Keratinocyte (primary cell): ENCODE measurements at regions not wholly inside any gene's neighbourhood (a gene's known extent, or its start where the extent isn't known, plus 50 kb on each side); places are given as distances from the start of the nearest gene placed in this dataset.

Experiments
- DNase-seq: peaks from one replicate; pipeline ENCODE4 v3.0.0-alpha.2; 2011; ENCODE audit warnings: low read depth, missing footprints, low spot score
- FAIRE-seq: peaks from 2 replicates; lab custom pipeline; 2011; peaks lifted over from hg19 to GRCh38; lab: Jason Lieb, UNC
- H2AFZ ChIP-seq: 2 replicates; pipeline ENCODE4 v1.6.0; 2012; ENCODE audit warnings: low read length, control low read depth, inconsistent platforms; ENCODE audit not compliant: control insufficient read depth
- H3K27ac ChIP-seq: 2 replicates; pipeline ENCODE4 v1.5.1; 2011; ENCODE audit warnings: low read length; ENCODE audit not compliant: control insufficient read depth, insufficient read depth
- H3K27me3 ChIP-seq: 3 replicates; pipeline ENCODE4 v1.6.0; 2011; ENCODE audit warnings: low read length; ENCODE audit not compliant: control insufficient read depth, insufficient read depth; ENCODE audit errors: extremely low read depth
- H3K36me3 ChIP-seq, 2 experiments: 2 replicates in 1 of 2; 3 replicates in 1 of 2; pipeline ENCODE4 v1.5.1; 2011; ENCODE audit warnings: low read length in 2 of 2, mild to moderate bottlenecking in 1 of 2; ENCODE audit not compliant: control insufficient read depth in 2 of 2, insufficient read depth in 2 of 2; ENCODE audit errors: extremely low read depth in 1 of 2
- H3K4me1 ChIP-seq: 3 replicates; pipeline ENCODE4 v1.5.1; 2011; ENCODE audit warnings: low read length; ENCODE audit not compliant: control insufficient read depth, insufficient read depth; ENCODE audit errors: extremely low read depth
- H3K4me2 ChIP-seq: 3 replicates; pipeline ENCODE4 v1.6.0; 2011; ENCODE audit warnings: low read depth, low read length; ENCODE audit not compliant: control insufficient read depth, insufficient read depth; ENCODE audit errors: extremely low read depth
- H3K4me3 ChIP-seq, 3 experiments: fragments of 200-600 bp in 1 of 3; sonication (generic) in 1 of 3; 2 replicates in 2 of 3; 3 replicates in 1 of 3; pipeline ENCODE4 v1.5.1; 2011 to 2016; ENCODE audit warnings: low read length in 3 of 3, mild to moderate bottlenecking in 3 of 3, control low read depth in 2 of 3, inconsistent platforms in 1 of 3, low read depth in 1 of 3, mixed read lengths in 1 of 3, mixed run types in 1 of 3, moderate library complexity in 1 of 3; ENCODE audit not compliant: control insufficient read depth in 2 of 3, insufficient read depth in 2 of 3; ENCODE audit errors: extremely low read depth in 1 of 3
- H3K79me2 ChIP-seq: 2 replicates; pipeline ENCODE4 v1.6.0; 2012; ENCODE audit warnings: low read length; ENCODE audit not compliant: control insufficient read depth, insufficient read depth
- H3K9ac ChIP-seq: 3 replicates; pipeline ENCODE4 v1.6.0; 2011; ENCODE audit warnings: low read length; ENCODE audit not compliant: control insufficient read depth, insufficient read depth; ENCODE audit errors: extremely low read depth
- H3K9me1 ChIP-seq: 3 replicates; pipeline ENCODE4 v1.6.0; 2011; ENCODE audit warnings: low read length; ENCODE audit not compliant: control insufficient read depth, insufficient read depth; ENCODE audit errors: extremely low read depth
- H3K9me3 ChIP-seq: 2 replicates; pipeline ENCODE4 v1.5.1; 2012; ENCODE audit warnings: low read depth, low read length; ENCODE audit not compliant: control insufficient read depth
- H4K20me1 ChIP-seq: 3 replicates; pipeline ENCODE4 v1.6.0; 2011; ENCODE audit warnings: low read length; ENCODE audit not compliant: control insufficient read depth, insufficient read depth; ENCODE audit errors: extremely low read depth
- EZH2 ChIP-seq: IDR thresholded peaks from one replicate; pipeline ENCODE4 v1.6.1; 2012; ENCODE audit warnings: inconsistent platforms, mild to moderate bottlenecking, low read length, moderate library complexity
- dilution Hi-C: fragments of 300-500 bp; cut with MboI; formaldehyde crosslinking; loops from one replicate; pipeline ENCODE4 v1.7.0; 2020; ENCODE audit warnings: low sequenced_read_pairs; ENCODE audit not compliant: extremely low pct_ligation_motif_present
- TF ChIP-seq, protein P1 (sequence below), 3 experiments: IDR thresholded peaks in 1 of 3; conservative IDR thresholded peaks in 1 of 3; optimal IDR thresholded peaks in 1 of 3; 2 replicates in 2 of 3; 3 replicates in 1 of 3; pipeline versions ENCODE3 to v1.5.1; 2011; ENCODE audit warnings: low read length in 3 of 3, mild to moderate bottlenecking in 3 of 3, moderate library complexity in 2 of 3, control low read depth in 1 of 3, inconsistent platforms in 1 of 3; ENCODE audit not compliant: insufficient read depth in 2 of 3; ENCODE audit errors: extremely low read depth in 1 of 3

DNA sequence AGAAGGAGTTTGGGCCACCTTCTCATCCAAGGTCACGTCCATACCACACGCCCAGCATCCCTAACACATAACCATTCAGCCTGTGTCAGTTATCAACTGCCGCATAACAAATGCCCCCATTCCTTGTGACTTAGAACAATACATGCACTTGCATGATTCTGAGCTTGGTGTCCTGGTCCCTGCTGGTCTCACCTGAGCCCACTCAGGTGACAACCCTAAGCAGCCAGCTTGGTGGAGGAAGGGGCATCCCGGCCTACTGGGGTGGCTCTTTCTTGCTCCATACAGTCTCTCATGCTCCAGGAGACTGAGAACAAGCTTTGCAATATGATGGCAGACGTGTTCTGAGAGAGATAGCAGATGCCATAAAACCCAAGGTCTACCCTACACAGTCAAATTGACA is 1276.9 kb downstream of the TBC1D22A start:
- Histone ChIP-seq H3K4me3 (no peak overlapping the region), H3K27ac (no peak overlapping the region), H3K4me1 (no peaks in the 10 kb centered on the region), H3K9me3 (peaks cover 6% of the 10 kb centered on the region), H3K79me2 (no peaks in the 10 kb centered on the region), H3K4me2 (no peak overlapping the region), H3K9me1 (no peaks in the 10 kb centered on the region), H4K20me1 (no peaks in the 10 kb centered on the region), H3K9ac (no peak overlapping the region), H3K36me3 (no peaks in the 10 kb centered on the region), H2AFZ (no peak overlapping the region), H3K27me3 (no peaks in the 10 kb centered on the region)
- dilution Hi-C loops = no loop called here
- no peak for TF ChIP-seq EZH2
- TF ChIP-seq, protein P1, sequence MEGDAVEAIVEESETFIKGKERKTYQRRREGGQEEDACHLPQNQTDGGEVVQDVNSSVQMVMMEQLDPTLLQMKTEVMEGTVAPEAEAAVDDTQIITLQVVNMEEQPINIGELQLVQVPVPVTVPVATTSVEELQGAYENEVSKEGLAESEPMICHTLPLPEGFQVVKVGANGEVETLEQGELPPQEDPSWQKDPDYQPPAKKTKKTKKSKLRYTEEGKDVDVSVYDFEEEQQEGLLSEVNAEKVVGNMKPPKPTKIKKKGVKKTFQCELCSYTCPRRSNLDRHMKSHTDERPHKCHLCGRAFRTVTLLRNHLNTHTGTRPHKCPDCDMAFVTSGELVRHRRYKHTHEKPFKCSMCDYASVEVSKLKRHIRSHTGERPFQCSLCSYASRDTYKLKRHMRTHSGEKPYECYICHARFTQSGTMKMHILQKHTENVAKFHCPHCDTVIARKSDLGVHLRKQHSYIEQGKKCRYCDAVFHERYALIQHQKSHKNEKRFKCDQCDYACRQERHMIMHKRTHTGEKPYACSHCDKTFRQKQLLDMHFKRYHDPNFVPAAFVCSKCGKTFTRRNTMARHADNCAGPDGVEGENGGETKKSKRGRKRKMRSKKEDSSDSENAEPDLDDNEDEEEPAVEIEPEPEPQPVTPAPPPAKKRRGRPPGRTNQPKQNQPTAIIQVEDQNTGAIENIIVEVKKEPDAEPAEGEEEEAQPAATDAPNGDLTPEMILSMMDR (optimal IDR thresholded peaks at IDR 0.05 in 1 of 3, IDR thresholded peaks at IDR 0.05 in 1 of 3, conservative IDR thresholded peaks at IDR 0.05 in 1 of 3; ENCODE audit: extremely low read depth in 1 of 3, insufficient read depth in 2 of 3, low read length in 3 of 3) = no peak
- DNase-seq (no peak), FAIRE-seq (no peak)

DNA sequence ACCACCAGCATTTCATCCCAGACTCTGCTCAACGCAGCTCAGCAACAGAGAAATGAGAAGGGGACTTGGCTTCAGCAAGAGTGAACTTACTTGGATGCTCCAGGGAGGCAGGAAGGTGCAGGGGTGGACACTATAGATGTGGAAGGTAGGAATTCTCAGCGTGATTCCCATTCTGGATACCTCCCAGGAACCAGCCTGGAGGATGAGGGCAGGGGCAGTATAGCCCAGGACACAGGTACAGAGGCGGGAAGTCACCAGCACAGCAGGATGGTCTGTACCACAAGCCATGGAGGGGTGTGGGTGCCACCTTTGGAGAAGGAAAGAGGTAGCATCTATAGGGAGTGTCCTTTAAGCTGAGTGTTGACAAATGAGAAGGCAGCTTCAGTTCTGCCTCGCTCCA is 1275.2 kb downstream of the TBC1D22A start:
- no peak for DNase-seq
- Histone ChIP-seq H3K27me3 (no peaks in the 10 kb centered on the region), H3K9me1 (no peaks in the 10 kb centered on the region), H3K9me3 (peaks cover 2% of the 10 kb centered on the region), H3K4me1 (no peaks in the 10 kb centered on the region), H3K27ac (no peak overlapping the region), H3K9ac (no peak overlapping the region), H3K4me3 (no peak overlapping the region), H3K4me2 (no peak overlapping the region), H3K79me2 (no peaks in the 10 kb centered on the region), H4K20me1 (no peaks in the 10 kb centered on the region), H3K36me3 (no peaks in the 10 kb centered on the region), H2AFZ (no peak overlapping the region)
- dilution Hi-C loops = no loop called here
- TF ChIP-seq, protein P1 (optimal IDR thresholded peaks at IDR 0.05 in 1 of 3, IDR thresholded peaks at IDR 0.05 in 1 of 3, conservative IDR thresholded peaks at IDR 0.05 in 1 of 3; ENCODE audit: extremely low read depth in 1 of 3, insufficient read depth in 2 of 3, low read length in 3 of 3) = no peak
- no peak for TF ChIP-seq EZH2
- no peak for FAIRE-seq
